ENCODE measurements at regions not wholly inside any gene's neighbourhood (a gene's known extent, or its start where the extent isn't known, plus 50 kb on each side); places are given as distances from the start of the nearest gene placed in this dataset.

GRCh38 chr13:107210723-107211030 lies 642.7 kb upstream of the ARGLU1 start:
- Histone ChIP-seq H3K4me2 (ENCODE audit: insufficient read depth, low read length) (no peak overlapping the region), H3K36me3 (ENCODE audit: control insufficient read depth, insufficient read depth, low read length) (no peaks in the 10 kb centered on the region), H3K27ac (ENCODE audit: extremely low read depth, low read depth, low read length) (no peak overlapping the region), H3K4me1 (replicated peaks in 1 of 2; ENCODE audit: control insufficient read depth in 2 of 2, insufficient read depth in 2 of 2, low read length in 2 of 2) (no peaks in the 10 kb centered on the region), H3K4me3 (no peak overlapping the region), H4K20me1 (replicated peaks; ENCODE audit: control insufficient read depth, insufficient read depth, low read length) (no peaks in the 10 kb centered on the region), H3K9ac (ENCODE audit: insufficient read depth in 1 of 2, low read depth in 2 of 2, low read length in 2 of 2) (no peak overlapping the region), H3K9me3 (replicated peaks; ENCODE audit: control insufficient read depth, insufficient read depth, low read depth, low read length) (no peaks in the 10 kb centered on the region), H2AFZ (ENCODE audit: low read depth, low read length) (no peak overlapping the region), H3K9me1 (ENCODE audit: control insufficient read depth, insufficient read depth, low read length) (no peaks in the 10 kb centered on the region), H3K79me2 (ENCODE audit: control insufficient read depth, insufficient read depth, low read length) (no peaks in the 10 kb centered on the region), H3K27me3 (ENCODE audit: control insufficient read depth in 2 of 2, insufficient read depth in 2 of 2, low read length in 2 of 2) (no peaks in the 10 kb centered on the region)
- in situ Hi-C loops (cut with MboI): loop anchor here (5.0 kb wide), 1 partner anchor 947 kb away; no protein-coding TSS in a partner anchor
- FAIRE-seq (no peak), DNase-seq (ENCODE audit: extremely low read depth in 1 of 4, low spot score in 3 of 4) (no peak), ATAC-seq (no peak)
- POLR2A ChIA-PET: no interaction called here
- intact Hi-C loops (cut with micrococcal nuclease): loop anchor here (1.0 to 2.0 kb wide), 2 partner anchors 440 to 945 kb away; no protein-coding TSS in a partner anchor
- WGBS (ENCODE audit: insufficient coverage, low coverage, missing lambda C conversion rate): 4% methylated on average over 7 of the region's 7 CpGs
- TF ChIP-seq CXXC5 (CRISPR knock-in tag; IDR thresholded peaks at IDR 0.05): no peak
- TF ChIP-seq CHCHD3 (CRISPR knock-in tag; IDR thresholded peaks at IDR 0.05): no peak
- TF ChIP-seq SMAD4 (CRISPR knock-in tag; conservative IDR thresholded peaks at IDR 0.05): no peak
- TF ChIP-seq DEAF1 (CRISPR knock-in tag; IDR thresholded peaks at IDR 0.05): no peak
- TF ChIP-seq AFF1 (IDR thresholded peaks at IDR 0.05; ENCODE audit: low read depth in 1 of 2, partially characterized antibody in 2 of 2): no peak
- no peak for TF ChIP-seq ZNF77 (CRISPR knock-in tag; IDR thresholded peaks at IDR 0.05)
- CTCF ChIA-PET (ENCODE audit: low intra/inter-chr PET ratio): interaction anchor here (0.7 to 0.9 kb wide), 2 partner anchors 600 to 1684 kb away, joined by 3 read pairs; no protein-coding TSS in a partner anchor
- no TSS peak for BruUV-seq (replicated peaks)

Measured in K562 (cell line).